ENCODE measurements at regions not wholly inside any gene's neighbourhood (a gene's known extent, or its start where the extent isn't known, plus 50 kb on each side); places are given as distances from the start of the nearest gene placed in this dataset.

GRCh38 chr14:53539489-53540126 lies 386.5 kb upstream of the DDHD1 start:
- TF ChIP-seq CTCF (IDR thresholded peaks at IDR 0.05): peak; percentile 58 to 79 (median 75)
- no peak for TF ChIP-seq POLR2A (IDR thresholded peaks at IDR 0.05)

Data from testis (tissue), 2 donors.